GM21360 (cell line): ENCODE measurements at regions not wholly inside any gene's neighbourhood (a gene's known extent, or its start where the extent isn't known, plus 50 kb on each side); places are given as distances from the start of the nearest gene placed in this dataset.

Experiments
- ATAC-seq: cut with Tn5 transposase; IDR thresholded peaks from one replicate; pipeline ENCODE4 v1.9.1; 2021; ENCODE audit warnings: mild to moderate bottlenecking, moderate library complexity; ENCODE audit not compliant: unreplicated experiment

GRCh38 chr4:123788577-123788976 lies 392.0 kb downstream of the SPRY1 start:
- no peak for ATAC-seq

GRCh38 chr4:123790681-123791080 lies 394.1 kb downstream of the SPRY1 start:
- no peak for ATAC-seq

DNA sequence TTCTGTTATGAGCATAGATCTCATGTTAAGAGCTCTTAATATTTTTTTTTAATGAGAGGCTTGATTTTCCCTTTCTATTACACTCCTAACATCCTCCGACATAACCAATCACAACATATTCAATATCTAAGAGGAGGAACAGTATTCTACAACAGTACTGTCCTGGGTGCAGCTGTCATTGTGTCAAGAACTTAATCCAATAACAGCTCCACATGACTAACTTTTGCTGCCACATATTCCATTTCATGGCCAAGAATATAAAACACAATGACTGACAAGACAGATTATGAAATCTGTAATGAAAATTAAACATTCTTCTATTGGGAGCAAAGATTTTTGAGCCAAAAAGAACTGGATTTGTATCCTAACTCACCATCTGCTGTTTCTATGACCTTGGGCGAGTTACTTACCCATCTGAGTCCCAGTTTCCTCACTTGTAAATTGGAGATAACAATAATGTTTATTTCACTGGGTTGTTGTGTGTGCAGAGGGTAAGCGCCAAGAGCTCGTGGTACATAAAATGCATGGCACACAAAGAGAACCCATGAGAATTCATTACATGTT lies 405.6 kb downstream of the SPRY1 start:
- no peak for ATAC-seq

DNA sequence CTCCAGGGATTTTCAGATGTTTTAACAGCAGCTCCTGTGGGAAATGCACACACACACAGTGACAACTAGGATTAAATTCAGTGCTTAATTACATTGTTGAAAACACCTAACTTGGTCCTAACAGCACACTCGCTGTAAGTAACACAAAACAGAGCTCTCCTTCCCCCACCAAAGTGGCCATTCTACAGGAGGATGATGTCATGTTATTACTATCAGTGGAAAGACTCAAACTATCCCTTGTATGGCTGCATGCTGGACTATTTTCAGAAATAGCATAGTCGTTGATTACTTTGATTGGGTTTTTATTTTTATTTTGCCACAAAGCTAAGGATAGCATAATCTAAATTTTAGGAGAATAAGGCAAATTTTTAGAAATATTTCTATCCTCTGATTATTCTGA lies 406.3 kb downstream of the SPRY1 start:
- ATAC-seq, result no peak

GRCh38 chr4:123804196-123804721 lies 407.7 kb downstream of the SPRY1 start:
- ATAC-seq, result no peak

- no peak for ATAC-seq
These were observed 409.5 kb downstream of the SPRY1 start for GRCh38 chr4:123806056-123806455.

DNA sequence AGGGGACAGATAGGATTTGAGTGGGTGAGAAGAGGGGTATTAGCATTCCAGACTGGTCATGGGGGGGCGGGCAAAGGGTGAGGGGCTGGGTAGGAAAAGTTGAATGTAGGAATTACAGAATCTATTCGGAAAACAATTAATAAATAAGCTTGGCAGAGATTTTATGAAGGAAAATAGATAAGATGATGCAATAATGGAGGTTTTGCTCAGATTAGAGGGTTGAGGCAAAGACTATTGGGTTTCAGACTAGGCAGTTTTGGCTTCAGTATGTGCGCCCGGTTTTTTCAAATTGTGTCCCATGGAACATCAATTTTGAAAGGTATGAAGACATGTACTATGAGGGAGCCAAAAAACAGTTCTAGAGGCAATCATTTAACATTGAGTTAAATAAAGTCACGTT lies 410.6 kb downstream of the SPRY1 start:
- no peak for ATAC-seq

- no peak for ATAC-seq
These were observed 411.3 kb downstream of the SPRY1 start for GRCh38 chr4:123807866-123808265.

- ATAC-seq, result no peak
These were observed 413.3 kb downstream of the SPRY1 start for GRCh38 chr4:123809864-123810263.

DNA sequence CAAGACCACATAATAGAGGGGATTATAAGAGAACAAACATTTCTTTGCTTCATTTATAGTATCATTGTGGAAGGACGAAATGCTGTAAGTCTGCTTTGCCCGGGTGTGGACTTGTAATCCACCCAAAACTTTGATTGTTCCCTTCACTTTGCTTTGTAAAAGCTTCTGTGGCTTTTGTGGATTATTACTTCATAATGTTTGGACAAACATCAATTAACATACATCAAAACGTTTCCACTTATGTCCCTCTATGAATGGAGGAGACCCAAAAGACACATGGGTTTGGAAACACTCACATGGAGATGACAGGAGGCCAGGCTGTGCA lies 415.4 kb downstream of the SPRY1 start:
- ATAC-seq, result no peak

- no peak for ATAC-seq
These were observed 417.3 kb downstream of the SPRY1 start for GRCh38 chr4:123813901-123814300.

GRCh38 chr4:123816462-123816861 lies 419.9 kb downstream of the SPRY1 start:
- no peak for ATAC-seq

- no peak for ATAC-seq
These were observed 420.6 kb downstream of the SPRY1 start for GRCh38 chr4:123817025-123817688.

DNA sequence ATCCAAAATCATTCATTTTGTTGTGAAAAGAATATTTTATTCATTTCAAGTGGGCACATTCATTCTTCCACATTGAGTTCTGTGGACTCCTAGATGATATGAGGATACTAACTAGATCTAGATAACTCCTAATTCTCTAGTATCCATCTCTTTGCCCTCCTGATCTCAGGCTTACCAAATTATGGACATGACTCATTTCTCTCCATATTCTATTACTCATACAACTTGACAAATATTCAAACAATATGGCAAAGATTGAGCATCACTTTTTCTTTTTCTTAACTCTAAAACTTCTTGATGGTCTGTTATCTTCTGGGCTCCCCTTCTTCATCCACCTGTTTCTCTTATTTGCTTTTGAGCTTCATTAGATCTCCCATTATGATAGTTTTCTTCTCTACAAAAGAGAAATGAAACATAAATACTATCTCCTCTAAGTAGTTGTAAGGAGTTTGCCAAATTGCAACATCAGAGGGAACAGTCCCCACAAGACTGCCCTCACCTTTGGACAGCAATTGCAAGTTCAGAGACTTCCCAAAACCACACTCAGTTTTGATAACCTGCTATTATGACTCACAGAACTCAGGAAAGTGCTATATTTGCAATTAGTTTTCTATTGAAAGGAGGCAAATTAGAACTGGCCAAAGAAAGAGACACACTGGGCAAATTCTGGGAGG lies 422.9 kb downstream of the SPRY1 start:
- ATAC-seq, result no peak

DNA sequence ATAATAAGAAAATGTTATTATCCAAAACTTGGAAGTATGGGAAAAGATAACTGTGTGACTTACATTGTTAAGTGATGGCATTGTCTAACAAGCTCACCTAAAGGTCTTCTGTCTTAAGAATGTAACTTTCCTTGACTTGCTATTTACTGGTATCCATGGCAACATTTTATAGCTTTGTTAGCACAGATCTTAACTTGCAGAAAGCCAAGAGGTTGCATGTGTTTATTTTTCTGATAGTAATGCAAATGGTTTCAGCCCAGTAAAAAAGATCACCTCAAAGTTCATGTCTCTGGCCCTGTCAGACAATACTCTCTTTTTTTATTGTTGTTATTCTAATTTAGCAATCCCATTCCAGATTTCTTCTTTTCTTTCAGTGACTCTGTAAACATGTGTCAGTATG lies 425.3 kb downstream of the SPRY1 start:
- ATAC-seq, result no peak

DNA sequence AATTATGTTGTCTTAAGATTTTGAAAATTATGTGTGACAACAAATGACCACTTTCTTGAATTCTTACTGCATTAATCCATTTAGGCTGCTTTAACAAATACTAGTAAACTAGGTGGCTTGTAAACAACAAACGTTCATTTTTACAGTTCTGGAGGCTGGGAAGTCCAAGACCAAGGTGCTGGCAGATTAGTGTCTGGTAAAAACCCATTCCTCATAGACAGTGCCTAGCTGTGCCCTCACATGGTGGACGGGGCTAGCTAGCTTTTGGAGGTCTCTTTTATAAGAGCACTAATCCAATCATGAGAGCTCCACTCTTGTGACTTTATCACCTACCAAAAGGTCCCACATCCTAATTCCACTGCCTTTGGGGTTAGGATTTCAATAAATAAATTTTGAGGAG lies 425.8 kb downstream of the SPRY1 start:
- no peak for ATAC-seq

DNA sequence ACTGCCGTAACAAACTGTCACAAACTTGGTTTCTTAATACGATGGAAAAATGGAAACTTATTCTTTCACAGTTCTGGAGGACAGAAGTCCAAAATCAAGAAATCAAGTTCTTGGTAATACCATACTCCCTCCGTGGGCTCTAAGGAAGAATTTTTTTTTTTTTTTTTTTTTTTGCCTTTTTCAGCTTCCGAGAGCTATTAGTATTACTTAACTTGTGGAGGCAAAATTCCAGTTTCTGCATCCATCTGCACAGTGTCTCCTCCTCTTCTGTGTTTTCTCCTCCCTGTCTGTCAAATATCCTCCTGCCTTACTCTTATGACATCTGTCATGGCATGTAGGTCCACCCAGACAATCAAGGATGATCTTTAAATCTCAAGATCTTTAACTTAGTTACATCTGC lies 426.6 kb downstream of the SPRY1 start:
- ATAC-seq, result no peak

DNA sequence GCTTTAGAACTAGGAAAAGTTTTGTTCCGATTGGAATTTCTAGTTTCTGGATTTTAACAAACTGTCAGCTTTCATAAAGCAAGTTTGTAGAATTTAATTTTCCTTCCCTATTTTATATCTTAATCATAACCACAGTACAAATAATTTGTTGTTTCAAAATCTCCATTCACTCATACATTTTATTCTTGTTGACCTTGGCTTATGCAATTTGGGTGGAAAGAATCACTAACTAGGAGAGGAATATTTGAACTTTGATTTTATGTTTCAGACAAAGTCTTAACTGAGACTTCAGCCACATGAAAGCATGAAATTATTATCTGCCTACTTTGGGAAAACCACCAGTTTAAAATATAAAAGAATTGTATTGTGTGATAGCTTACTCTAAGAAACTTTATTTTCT lies 427.9 kb downstream of the SPRY1 start:
- no peak for ATAC-seq

DNA sequence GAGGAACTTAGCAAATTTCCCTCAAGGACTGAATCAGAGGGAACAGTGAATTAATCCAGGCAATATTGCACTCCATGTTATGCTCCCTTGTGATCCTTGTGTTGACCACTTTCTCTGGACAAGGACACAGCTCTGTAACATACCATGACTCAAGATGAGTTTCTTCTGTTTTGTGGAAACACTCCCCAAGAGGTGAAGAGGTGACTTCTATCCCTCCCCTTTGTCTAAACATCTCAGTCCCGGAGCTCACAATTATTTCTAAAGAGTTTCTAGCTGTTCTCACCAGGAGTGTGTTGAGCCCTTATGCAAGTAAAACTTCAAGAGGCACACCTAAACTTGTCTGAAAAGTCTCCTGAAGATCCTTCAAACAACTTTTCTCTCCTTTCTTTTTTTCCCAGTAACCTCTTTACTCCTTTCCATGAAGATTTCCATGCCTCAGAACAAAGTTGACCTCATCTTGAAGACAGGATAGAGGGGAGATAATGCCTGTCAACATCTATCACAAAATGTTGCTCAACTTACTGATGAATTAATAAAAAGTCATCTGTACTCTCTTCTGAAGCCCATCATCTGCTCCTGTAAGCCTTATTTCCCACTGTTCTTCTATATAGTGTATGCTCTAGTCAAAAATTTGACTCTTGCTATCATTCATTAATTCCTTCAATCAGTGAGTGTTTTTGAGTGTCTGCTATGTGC lies 429.1 kb downstream of the SPRY1 start:
- ATAC-seq, result no peak

- ATAC-seq, result no peak
These were observed 430.3 kb downstream of the SPRY1 start for GRCh38 chr4:123826896-123827295.

DNA sequence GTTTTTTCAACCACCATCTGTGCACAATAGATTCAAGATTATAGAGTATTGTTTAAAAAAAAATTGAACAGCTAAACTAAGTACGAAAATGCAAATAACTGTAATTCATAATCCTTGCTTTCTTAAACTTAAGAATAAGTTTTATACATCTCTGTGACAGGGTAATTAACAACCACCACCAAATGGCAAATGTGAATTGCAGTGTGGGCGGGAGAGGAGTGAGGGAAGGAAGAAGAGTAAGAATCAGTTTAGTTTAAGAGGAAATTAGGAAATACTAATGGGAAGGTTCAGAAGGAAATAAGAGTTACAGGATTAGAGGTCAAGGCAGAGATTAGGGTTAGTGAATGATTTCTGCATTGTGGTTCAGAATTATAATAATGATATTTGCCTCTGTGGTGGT lies 430.9 kb downstream of the SPRY1 start:
- ATAC-seq, result no peak

GRCh38 chr4:123830930-123831329 lies 434.3 kb downstream of the SPRY1 start:
- no peak for ATAC-seq
